Glutamatergic neuron (in vitro differentiated cells): ENCODE measurements at regions not wholly inside any gene's neighbourhood (a gene's known extent, or its start where the extent isn't known, plus 50 kb on each side); places are given as distances from the start of the nearest gene placed in this dataset.

Source experiments
- DNase-seq: peaks from one replicate; pipeline ENCODE4 v3.0.0; 2022
- H3K27ac Mint-ChIP-seq: one replicate; pipeline ENCODE4 v1.8.0; 2020; ENCODE audit warnings: mild to moderate bottlenecking, mixed read lengths, inconsistent platforms; ENCODE audit not compliant: unreplicated experiment
- H3K27me3 Mint-ChIP-seq: one replicate; pipeline ENCODE4 v1.8.0; 2020; ENCODE audit warnings: mild to moderate bottlenecking, moderate library complexity, mixed read lengths, inconsistent platforms; ENCODE audit not compliant: unreplicated experiment
- H3K36me3 Mint-ChIP-seq: one replicate; pipeline ENCODE4 v1.8.0; 2020; ENCODE audit warnings: mild to moderate bottlenecking, mixed read lengths, inconsistent platforms; ENCODE audit not compliant: unreplicated experiment
- H3K4me1 Mint-ChIP-seq: one replicate; pipeline ENCODE4 v1.8.0; 2020; ENCODE audit warnings: mild to moderate bottlenecking, low read depth, mixed read lengths, inconsistent platforms; ENCODE audit not compliant: unreplicated experiment
- H3K4me3 Mint-ChIP-seq: one replicate; pipeline ENCODE4 v1.8.0; 2020; ENCODE audit warnings: mild to moderate bottlenecking, mixed read lengths, inconsistent platforms; ENCODE audit not compliant: unreplicated experiment
- H3K9me3 Mint-ChIP-seq: one replicate; pipeline ENCODE4 v1.8.0; 2020; ENCODE audit warnings: mild to moderate bottlenecking, moderate library complexity, mixed read lengths, inconsistent platforms; ENCODE audit not compliant: unreplicated experiment
- CTCF ChIP-seq: fragments of 200-600 bp; sonication (generic); IDR thresholded peaks from one replicate; pipeline ENCODE4 v1.5.0; 2021; ENCODE audit not compliant: partially characterized antibody, unreplicated experiment

GRCh38 chr2:12805033-12805432, 88.3 kb downstream of the TRIB2 start:
- peaks cover 3% of the 10 kb centered on the region for H3K4me1 Mint-ChIP-seq
- peaks cover 8% of the 10 kb centered on the region for H3K36me3 Mint-ChIP-seq
- no peaks in the 10 kb centered on the region for H3K9me3 Mint-ChIP-seq

GRCh38 chr2:12806549-12807242, 90.0 kb downstream of the TRIB2 start:
- Mint-ChIP-seq H3K4me1 (peaks cover 3% of the 10 kb centered on the region), H3K4me3 (no peak overlapping the region), H3K27ac (no peak overlapping the region), H3K9me3 (no peaks in the 10 kb centered on the region), H3K36me3 (peaks cover 5% of the 10 kb centered on the region), H3K27me3 (no peaks in the 10 kb centered on the region)
- DNase-seq = no peak
- TF ChIP-seq CTCF = no peak

More at GRCh38 chr2:12805033-12805432, 88.3 kb downstream of the TRIB2 start:
- no peak for TF ChIP-seq CTCF
- Mint-ChIP-seq H3K27me3 (no peaks in the 10 kb centered on the region), H3K27ac (no peak overlapping the region), H3K4me3 (no peak overlapping the region)
- DNase-seq = no peak

GRCh38 chr2:12807907-12808810, 91.4 kb downstream of the TRIB2 start:
- H3K9me3 Mint-ChIP-seq = no peaks in the 10 kb centered on the region
- no peaks in the 10 kb centered on the region for H3K27me3 Mint-ChIP-seq
- DNase-seq = no peak
- no peak overlapping the region for H3K4me3 Mint-ChIP-seq
- no peak overlapping the region for H3K27ac Mint-ChIP-seq
- peaks cover 3% of the 10 kb centered on the region for H3K4me1 Mint-ChIP-seq
- H3K36me3 Mint-ChIP-seq = no peaks in the 10 kb centered on the region
- no peak for TF ChIP-seq CTCF

GRCh38 chr2:12809526-12809925, 92.8 kb downstream of the TRIB2 start:
- H3K9me3 Mint-ChIP-seq = no peaks in the 10 kb centered on the region
- no peak for TF ChIP-seq CTCF
- no peak overlapping the region for H3K27ac Mint-ChIP-seq

GRCh38 chr2:12811916-12812315, 95.2 kb downstream of the TRIB2 start:
- Mint-ChIP-seq H3K36me3 (no peaks in the 10 kb centered on the region), H3K27me3 (no peaks in the 10 kb centered on the region), H3K9me3 (no peaks in the 10 kb centered on the region), H3K4me3 (no peak overlapping the region), H3K27ac (no peak overlapping the region), H3K4me1 (peaks cover 3% of the 10 kb centered on the region)
- TF ChIP-seq CTCF = no peak
- DNase-seq = no peak

More at GRCh38 chr2:12809526-12809925, 92.8 kb downstream of the TRIB2 start:
- no peaks in the 10 kb centered on the region for H3K27me3 Mint-ChIP-seq
- DNase-seq = no peak
- no peak overlapping the region for H3K4me3 Mint-ChIP-seq
- no peaks in the 10 kb centered on the region for H3K36me3 Mint-ChIP-seq
- peaks cover 3% of the 10 kb centered on the region for H3K4me1 Mint-ChIP-seq
